Pulmonary artery endothelial cell (primary cell): ENCODE measurements at regions not wholly inside any gene's neighbourhood (a gene's known extent, or its start where the extent isn't known, plus 50 kb on each side); places are given as distances from the start of the nearest gene placed in this dataset.

Experiments used
- DNase-seq: peaks from one replicate; pipeline ENCODE4 v3.0.0-alpha.2; 2011; ENCODE audit warnings: low read depth, low spot score

DNA sequence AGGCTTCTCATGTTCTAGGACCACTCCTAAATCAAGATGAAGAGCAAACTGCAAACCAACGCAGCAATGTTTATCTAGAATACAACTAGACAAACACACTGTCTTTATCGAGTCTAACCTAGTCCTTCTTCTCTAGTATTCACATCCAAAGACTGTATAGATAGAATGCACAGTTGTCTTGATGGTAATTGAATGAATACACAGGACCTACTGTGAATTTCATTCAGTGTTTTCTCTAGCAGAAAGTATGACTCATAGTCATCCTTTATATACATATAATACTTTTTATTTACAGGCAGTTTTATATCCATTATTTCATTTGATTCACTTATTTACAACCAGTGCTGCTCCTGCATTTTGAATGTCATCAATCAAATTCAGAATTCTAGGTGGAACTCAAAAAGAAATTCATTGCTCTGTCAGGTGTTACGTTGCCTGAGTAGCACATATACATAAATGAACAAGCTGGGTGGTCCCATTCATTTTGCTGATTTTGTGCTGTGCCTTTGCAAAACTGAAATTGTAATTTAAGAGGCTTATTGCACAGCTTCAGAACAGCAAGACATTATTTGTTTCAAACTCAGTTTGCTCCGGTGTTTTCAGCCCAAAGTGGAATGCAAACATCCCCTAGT lies 374.8 kb downstream of the EPHA4 start:
- DNase-seq = no peak

DNA sequence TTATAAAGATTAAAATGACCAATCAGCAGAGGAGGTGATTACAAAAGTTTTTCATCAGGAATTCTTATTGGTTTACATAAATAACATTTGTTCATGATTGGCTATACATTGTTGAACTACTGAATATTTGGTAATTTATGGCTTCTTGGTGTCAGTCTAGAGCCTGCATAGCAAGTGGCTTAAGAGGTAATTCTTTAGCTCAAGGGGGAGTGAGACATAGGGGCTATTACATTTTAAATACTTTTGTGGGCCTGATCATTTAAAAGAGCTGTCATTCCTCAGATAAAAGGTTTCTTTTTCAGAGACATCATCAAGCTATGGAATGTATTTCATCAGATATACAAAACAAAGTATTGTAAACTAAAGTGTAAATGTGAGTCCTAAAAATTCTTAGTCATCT lies 373.8 kb downstream of the EPHA4 start:
- DNase-seq = no peak

DNA sequence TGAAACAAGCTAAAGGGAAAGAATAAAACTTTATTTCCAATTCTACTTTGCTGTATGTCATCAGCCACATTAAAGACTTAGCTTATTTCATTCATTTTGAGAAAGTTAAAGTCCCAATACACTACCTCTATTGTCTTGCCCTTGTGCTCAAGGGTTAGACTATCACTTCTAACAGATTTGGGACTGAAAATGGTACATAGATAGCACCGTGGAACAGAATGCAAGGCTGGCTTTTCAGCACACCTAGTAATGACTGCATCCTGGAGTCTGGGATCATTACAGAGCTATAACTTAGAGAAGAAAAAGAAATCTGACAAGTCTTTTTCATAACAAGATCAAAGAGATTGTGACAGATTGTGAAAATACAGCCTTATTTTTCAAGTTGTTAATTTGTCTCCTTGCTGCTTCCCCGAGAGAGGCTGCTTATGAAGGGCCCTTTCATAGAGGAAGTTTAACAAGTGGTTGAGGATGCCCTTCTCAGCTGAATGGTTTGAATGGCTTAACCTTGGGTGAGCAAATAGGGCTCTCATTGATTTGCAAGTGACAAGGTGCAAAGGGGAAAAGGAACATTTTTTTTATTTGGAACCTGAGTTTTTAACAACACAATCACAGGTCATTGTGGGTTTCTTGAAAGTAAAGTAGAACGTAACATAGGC lies 371.8 kb downstream of the EPHA4 start:
- no peak for DNase-seq

DNA sequence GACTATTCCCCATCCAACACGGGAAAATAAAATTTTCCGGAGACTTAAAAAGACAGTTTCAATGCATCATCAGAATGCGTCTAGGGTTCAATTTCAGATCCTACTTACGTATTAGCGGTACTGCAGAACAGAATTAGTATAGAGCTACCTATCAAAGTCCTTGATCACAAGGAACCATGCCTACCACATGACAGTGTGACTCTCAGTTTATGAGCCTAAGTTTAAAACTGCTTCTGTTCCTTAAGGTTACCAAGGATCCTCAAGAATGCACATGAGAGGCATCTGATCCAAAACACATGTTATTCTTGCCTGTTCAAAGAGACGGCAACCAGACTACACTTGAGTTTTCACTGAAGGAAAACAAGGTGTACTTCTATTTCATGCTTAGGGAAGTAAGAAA lies 369.7 kb downstream of the EPHA4 start:
- DNase-seq = no peak

DNA sequence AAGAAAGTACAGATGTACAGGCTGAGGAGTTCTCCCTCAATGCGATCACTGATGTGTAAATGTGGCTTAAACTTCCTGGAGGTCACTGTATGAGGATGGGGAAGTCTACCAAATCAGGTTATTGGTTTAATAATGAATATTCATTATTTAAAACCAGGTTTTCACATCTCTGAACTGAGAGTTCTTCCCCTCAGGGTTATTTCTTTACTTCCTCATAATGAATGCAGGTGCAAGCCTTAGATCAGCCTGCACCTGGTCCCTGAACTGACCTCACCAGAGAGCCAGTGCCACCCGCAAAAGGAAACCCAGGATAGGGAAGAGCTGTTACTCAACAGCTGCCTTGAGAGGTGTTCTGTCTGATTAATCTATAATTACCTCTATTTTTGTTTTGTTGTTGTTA lies 369.0 kb downstream of the EPHA4 start:
- DNase-seq = no peak

DNA sequence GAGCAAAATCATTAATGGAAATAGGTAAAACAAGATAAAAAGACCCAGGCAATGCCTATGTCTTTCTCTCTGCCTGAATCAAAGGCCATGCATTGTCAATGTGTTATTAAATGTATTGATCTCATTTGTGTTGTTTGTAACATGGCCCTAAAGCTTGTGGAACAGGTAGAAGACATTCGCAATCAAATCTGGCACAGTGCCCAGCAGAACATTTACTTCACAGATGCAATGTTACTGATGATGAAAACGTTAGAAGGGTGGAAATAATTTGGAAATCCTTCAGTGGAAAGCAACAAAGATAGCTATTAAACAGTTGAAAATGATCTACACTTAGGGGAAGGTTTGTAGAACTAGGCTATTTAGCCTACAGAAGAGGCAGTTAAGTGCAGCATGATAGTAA lies 368.2 kb downstream of the EPHA4 start:
- DNase-seq = no peak

DNA sequence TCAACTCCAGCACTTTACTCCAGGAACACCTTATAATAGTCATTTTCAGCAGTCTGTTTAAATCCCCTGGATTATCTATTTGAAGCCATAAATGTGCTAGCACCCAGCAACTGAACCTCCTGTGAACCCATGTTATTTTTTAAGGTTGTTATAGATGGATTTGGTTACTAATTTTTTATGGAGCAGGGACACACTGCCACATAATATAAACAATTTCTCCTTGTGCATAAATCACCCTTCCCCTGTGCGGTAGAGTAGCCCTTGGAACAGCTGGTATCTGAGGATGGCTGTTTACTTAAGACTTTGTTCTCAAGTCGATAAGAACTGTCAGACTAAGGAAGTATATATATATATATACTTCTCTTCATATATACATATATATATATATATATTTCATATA lies 367.4 kb downstream of the EPHA4 start:
- no peak for DNase-seq

DNA sequence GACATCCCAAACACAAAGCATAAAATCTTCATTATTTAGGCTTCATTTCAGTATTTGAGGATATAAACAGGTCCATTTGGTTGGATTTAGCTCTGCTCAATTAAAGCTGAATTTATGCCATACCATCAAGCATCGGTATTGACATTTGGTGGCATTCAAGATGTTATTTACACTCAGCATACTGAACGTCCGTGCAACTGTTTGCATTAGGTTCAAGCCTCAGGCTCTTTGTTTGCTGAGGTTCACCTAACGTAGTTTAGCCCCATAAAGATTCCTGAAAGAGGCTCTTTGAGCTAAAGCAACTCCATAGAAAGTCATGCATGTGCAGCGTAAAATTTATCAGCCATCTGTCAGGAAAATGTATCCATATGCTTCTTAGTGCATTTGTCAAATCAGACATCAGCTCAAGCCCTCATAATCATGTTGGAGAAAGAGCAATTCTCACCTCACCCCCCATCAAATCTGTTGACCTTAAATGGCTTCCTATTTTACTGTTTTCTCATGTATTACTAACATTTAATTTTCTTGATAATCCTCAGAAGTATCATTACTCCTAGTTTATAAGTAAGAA lies 366.9 kb downstream of the EPHA4 start:
- no peak for DNase-seq

DNA sequence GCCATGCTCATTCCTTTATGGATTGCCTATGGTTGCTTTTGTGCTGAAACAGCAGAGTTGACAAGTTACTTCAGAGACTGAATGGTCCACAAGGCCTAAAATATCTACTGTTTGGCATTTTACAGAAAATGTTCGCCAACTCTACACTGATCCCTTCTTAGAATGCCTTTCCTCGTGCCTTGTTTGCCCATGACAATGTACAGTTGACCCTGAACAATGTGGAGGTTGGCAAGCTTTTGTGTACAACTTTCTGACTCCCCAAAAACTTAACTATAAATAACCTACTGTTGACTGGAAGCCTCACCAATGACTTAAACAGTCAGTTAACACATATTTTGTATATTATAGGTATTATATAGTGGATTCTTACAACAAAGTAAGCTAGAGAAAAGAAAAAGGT lies 361.4 kb downstream of the EPHA4 start:
- no peak for DNase-seq

DNA sequence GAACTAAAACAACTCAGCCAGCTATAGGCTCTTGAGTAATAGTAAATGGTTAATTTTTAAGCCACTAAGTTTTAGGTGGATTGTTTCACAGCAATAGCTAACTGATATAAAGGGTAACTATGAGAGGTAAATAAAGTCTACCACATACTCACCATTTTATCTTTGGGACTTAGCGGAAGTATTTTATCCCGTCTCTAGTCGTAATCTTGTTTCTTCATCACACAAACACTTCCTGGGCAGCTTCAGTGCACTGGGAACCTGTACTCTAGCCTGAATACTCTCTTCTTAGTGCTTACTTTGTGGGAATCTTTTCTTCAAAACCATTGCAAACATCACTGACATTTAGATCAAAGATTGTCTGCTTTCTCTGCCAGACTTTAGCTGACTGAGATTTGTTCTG lies 360.5 kb downstream of the EPHA4 start:
- no peak for DNase-seq

DNA sequence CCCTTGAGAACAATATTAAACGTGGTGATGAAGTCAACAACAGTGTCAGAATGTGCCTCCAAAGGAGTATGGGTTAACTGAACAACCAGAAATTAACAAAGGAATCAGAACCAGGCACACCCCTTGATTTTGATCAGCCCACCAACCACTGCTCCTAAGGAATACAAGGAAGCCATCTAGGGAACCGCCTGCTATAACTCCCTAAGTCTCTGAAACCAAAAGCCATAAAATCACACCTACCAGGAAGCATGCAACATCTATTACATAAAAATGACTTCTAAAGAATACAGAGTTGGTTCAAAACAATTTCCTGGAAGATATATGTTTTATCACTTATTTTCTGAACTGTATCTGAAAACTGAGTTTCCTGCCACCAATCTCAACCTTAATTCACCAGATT lies 360.0 kb downstream of the EPHA4 start:
- no peak for DNase-seq

DNA sequence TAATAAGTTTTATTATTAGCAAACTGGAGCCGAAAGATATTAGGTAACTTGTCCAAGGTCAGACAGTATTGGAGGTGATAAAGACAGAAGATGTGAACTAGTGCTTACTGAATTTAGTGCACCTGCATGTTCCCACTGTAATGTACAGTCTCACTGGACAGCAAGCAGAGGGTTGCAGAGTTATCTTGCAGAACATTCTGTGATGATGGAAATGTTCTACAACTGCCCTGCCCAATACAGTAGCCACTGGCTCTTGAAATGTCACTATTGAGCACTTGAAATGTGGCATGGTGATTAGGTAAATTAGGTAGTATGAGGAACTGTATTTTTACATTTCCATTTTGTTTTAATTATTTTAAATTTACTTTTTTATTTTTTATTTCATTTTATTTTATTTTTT lies 356.6 kb downstream of the EPHA4 start:
- no peak for DNase-seq

DNA sequence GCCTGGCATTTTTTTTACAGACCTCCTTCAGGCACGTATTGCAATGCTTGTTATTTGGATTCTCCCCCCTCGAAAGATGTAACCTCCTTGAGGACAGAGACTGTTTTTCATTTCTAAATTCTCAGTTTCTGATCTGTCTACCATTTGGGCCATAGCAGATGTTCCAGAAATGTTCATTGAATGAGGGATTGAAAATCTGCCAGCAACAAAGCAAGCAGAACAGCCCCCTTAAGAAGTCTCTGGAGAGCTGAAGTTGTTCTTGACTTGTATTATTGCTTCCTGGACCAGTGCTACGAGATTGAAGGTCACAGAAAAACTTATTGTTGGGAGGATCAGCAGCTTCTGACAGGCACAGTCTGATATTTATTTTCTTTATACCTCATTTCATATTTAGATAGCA lies 355.5 kb downstream of the EPHA4 start:
- DNase-seq = no peak

DNA sequence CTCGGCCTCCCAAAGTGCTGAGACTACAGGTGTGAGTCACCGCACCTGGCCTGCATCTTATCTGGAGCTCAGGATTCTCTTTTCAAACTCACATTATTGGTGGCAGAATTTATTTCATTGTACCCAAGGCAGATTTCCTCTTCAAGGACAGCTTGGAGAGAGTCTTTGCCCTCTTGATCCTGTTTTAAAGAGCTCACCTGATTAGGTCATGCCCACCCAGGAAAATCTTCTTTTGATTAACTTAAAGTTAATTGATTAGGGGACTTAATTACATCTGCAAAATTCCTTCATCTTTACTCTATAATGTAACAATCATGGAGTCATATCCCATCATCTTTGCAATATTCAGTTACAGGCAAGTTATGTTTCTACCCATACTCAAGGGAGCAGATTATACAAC lies 346.4 kb downstream of the EPHA4 start:
- no peak for DNase-seq

DNA sequence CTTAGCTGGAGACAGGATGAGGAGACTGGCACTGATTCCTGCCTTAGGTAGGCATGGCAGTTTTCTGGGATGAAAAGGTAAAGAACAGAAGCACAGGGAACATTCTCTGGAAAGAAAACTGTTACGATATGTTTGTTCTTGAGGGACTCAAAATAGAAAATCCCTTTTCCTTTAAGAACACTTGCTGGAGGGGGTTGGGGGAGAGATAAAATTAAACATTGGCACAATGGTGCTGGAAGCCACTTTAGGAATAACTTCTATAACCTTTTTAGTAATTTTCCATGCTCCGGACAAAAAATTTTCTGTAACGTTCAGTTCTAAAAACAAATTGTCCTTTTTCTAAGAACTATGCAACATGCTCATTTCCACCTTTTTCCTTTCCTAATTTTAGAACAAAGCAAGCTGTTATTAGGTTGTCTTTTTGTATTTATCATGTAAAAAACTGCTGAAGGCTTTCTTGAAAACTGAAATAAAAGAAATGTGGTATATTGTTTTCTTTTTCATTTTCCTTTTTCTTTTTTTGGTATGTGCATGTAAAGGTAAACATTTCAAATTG lies 343.8 kb downstream of the EPHA4 start:
- DNase-seq = no peak

DNA sequence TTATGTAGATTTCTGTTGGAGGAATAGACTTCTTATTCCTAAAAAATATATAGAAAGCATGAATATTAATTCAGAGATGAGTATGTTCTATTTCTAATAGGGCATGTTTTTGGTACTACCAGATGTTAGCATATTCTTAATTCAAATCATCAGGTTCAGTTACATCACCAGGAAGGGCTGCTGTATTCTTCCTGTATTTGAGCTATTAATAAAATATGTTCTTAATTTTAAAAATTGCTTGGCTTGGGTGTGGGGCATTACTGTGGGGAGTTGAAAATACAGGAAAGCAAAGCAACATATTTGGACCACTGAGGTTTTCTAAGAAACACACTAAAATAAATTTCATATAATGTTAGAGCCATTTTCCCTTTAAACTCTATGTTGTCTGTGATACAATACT lies 343.0 kb downstream of the EPHA4 start:
- no peak for DNase-seq

DNA sequence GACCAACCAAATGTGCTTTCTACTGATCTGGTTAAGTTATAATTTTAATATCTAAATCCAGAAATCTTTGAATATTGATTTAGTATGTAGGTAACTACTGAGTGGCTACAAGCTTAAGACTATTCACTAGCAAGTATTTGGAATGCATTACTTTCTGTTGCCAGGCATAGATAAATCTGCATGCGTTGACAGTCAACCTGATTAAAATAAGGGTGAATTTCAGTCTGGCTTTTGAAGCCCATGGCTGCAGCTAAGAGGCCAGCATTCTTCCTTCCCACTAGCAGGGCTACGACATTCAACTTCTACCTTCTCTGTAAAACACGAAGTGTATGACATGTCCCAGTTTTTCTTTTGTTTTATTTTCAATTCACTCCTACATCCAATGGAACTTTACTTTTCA lies 340.6 kb downstream of the EPHA4 start:
- DNase-seq = no peak

DNA sequence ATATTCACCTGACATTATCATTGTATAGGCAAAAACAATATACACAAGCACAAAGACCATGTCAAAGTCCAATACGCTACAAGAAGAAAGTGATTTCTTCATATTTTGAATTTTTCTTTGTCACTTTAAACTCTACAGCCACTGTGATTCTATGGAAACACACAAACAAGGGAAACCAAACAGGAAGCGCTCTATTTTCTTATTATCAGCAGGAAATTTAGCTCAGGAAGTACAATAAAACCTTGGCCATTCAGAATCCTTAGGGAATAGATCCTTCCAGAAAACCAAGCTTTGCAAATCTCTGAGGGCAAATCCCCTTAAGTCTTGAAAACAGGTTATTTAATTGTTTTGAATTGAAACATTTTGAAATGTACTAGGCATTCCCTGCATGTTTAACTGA lies 336.2 kb downstream of the EPHA4 start:
- peak; percentile 78 for DNase-seq

DNA sequence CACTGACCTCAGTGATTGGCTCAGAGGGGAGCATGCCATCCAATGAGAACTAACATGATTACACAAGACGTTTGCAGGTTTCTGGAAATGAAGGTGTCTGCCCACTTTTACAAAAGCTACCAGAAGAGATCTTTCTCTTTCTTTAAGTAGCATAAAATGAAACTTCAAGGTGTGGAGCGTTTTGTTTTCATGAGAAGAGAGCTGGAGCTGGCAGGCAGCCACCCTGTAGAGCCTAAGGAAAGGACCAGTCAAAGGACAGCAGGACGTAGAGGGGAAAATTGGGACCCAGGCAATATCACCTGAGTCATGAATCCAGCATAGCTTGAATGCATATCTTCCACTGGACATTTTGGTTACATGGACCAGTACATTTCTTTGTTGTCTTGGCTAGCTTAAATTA lies 331.0 kb downstream of the EPHA4 start:
- DNase-seq = no peak

DNA sequence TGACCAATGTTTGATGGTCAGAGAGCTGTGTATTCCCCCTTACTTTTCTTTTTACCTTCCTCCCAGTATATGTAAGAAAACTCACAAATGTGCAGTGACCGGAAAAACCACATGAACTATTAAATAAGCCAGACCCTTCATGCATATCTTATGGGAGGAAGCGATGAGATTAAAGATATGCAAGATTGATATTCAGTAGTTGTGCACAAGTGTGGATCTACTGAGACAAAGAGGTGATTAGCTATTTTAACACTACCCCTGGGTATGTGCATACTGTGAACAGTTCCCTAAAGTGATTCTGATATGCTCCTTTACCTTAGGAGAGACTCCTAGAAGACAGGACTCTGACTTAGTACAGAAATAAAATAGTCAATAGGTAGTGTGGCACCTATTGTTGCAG lies 328.3 kb downstream of the EPHA4 start:
- no peak for DNase-seq

DNA sequence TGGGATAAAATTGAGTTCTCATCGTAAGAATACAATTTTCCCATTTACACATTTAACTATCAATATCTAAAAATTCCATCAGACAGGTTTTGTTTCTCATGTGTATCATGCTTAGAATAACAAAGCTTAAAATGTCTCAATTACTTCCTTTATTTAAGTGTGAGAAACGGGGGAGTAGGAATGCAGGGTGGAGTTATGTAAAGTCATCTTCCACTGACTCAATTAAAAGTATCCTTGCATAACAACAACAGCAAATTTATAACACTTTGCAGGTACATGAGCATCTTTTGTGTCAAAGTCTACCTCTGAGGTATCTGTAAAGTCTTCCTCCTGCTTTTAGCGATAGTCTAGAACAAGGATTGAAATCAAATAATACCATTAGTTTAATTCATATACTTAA lies 327.1 kb downstream of the EPHA4 start:
- no peak for DNase-seq

DNA sequence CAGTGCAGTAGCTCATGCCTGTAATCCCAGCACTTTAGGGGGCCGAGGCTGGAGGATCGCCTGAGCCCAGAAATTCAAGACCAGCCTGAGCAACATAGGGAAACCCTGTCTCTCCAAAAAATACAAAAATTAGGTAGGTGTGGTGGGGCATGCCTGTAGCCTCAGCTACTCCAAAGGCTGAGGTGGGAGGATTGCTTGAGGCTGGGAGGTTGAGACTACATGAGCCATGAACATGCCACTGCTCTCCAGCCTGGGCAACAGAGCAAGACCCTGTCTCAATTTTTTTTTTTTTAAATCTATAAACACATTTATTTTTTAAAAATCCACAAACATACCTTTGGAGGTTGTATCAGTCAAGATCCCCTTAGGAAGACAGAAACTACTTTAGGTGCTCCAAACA lies 326.3 kb downstream of the EPHA4 start:
- no peak for DNase-seq

DNA sequence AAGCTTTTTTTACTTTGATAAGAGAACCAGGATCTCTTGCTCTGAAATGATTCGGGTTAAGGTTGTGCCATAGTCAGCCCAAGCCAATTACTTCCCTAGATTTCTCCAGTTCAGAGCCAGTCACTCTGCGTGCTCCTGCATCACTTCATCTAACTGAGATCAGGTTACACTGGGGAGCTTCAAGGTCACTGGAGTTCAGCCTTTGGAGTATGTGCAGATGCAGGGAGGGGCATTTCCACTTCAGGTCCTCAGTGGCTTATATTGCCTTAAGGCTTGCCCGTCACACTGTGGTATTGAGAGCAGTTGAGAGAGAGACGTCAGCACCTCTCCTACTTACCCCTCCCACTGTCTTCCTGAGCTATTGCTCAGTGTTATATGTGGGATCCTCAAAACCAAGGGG lies 317.8 kb downstream of the EPHA4 start:
- no peak for DNase-seq
